ENCODE measurements at regions not wholly inside any gene's neighbourhood (a gene's known extent, or its start where the extent isn't known, plus 50 kb on each side); places are given as distances from the start of the nearest gene placed in this dataset.

GRCh38 chr2:59440491-59440890, 1113.0 kb downstream of the BCL11A start:
- TF ChIP-seq, protein P1, sequence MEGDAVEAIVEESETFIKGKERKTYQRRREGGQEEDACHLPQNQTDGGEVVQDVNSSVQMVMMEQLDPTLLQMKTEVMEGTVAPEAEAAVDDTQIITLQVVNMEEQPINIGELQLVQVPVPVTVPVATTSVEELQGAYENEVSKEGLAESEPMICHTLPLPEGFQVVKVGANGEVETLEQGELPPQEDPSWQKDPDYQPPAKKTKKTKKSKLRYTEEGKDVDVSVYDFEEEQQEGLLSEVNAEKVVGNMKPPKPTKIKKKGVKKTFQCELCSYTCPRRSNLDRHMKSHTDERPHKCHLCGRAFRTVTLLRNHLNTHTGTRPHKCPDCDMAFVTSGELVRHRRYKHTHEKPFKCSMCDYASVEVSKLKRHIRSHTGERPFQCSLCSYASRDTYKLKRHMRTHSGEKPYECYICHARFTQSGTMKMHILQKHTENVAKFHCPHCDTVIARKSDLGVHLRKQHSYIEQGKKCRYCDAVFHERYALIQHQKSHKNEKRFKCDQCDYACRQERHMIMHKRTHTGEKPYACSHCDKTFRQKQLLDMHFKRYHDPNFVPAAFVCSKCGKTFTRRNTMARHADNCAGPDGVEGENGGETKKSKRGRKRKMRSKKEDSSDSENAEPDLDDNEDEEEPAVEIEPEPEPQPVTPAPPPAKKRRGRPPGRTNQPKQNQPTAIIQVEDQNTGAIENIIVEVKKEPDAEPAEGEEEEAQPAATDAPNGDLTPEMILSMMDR (IDR thresholded peaks at IDR 0.05), result no peak
- TF ChIP-seq POLR2A (IDR thresholded peaks at IDR 0.05), result no peak
